Uterus (tissue), 2 donors: ENCODE measurements at regions not wholly inside any gene's neighbourhood (a gene's known extent, or its start where the extent isn't known, plus 50 kb on each side); places are given as distances from the start of the nearest gene placed in this dataset.

Experiments used
- CTCF ChIP-seq, 4 experiments: fragments of 200-600 bp in 2 of 4; fragments of 450-650 bp in 2 of 4; sonication (generic) in 2 of 4; IDR thresholded peaks; one replicate each; pipeline ENCODE4 v1.5.1; 2016 to 2019; ENCODE audit warnings: antibody characterized with exemption in 4 of 4, mild to moderate bottlenecking in 2 of 4, moderate library complexity in 1 of 4
- POLR2A ChIP-seq, 2 donors: fragments of 450-650 bp; IDR thresholded peaks; one replicate each; pipeline ENCODE4 v1.6.1; 2016; ENCODE audit warnings: antibody characterized with exemption in 2 of 2, mild to moderate bottlenecking in 1 of 2, moderate library complexity in 1 of 2

- TF ChIP-seq CTCF (IDR thresholded peaks at IDR 0.05): no peak
- TF ChIP-seq POLR2A (IDR thresholded peaks at IDR 0.05): no peak
Measured at GRCh38 chr4:186473933-186474332, 81.4 kb downstream of the MTNR1A start.
